ENCODE measurements at regions not wholly inside any gene's neighbourhood (a gene's known extent, or its start where the extent isn't known, plus 50 kb on each side); places are given as distances from the start of the nearest gene placed in this dataset.

GRCh38 chr1:5812295-5812694 is 179.9 kb downstream of the NPHP4 start:
- no peak for DNase-seq (ENCODE audit: low read depth, low spot score)

DNA sequence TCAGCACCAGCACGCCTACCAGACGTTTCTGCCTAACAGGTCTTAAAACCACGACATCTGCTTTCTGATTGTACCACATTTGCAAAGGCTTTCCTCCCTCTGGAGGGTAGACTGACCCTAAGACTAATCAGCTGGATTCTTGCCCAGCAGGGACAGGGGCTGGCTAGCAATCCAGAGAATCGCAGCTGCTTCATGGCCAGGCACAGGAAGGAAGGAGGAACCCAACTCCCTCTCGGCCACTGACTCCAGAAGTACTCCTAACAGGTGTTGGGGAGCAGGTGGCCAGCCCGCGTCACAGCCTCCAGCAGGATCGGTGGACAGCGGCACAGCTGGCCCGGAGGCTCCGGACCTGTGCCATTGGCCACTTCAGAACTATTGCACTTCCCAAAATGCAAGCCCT is 180.8 kb downstream of the NPHP4 start:
- DNase-seq (ENCODE audit: low read depth, low spot score) = no peak

DNA sequence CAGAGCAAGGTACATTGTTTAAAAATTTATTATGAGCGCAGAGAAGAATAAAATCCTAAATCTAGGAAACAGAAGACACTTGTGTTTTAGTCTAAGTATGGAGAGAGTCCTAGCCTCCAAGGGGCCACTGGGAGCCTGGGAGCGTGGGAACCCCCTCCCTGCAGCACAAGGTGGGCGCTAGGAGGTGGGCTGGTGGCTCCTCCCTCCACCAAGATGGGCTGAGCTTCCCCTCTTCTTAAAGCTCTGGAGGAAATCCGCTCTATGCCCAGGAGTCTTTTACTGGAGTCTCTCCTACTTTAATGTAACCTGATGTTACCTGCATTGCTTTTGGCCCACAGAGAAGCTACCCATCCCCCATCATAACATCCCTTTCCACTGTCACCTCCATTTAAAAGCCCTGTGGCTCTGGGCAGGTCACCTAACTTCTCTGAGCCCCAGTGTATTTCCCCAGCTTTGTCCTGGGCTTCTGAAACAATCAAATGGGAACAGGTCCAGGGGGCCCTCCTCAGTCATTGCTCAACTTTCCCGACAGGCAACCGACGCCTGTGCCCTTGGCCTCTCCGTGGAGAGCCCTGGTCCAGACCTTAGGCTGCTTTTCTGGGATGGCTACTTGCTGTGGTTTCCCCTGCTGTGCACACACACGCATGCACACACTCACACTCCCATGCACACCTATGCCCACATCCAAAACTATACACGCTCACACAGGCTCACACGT is 181.5 kb downstream of the NPHP4 start:
- no peak for DNase-seq (ENCODE audit: low read depth, low spot score)

DNA sequence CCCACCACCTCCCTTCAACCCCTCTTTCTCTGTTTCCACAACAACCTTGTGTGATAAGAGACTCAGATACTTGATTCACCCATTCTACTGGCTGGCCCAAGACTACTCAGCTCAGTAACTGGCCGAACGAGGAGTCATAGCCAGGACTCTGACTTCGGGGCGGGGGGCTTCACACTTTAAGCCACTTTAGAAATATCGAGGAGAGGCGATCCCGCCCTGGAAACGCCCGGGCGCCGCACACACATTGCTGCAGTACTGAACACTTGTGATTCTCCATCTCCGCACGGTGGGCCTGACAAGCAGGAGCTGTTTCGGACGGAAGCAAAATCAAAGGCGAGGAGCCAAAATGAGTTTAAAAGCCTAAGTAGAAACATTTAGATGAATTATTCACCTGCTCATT is 182.1 kb downstream of the NPHP4 start:
- no peak for DNase-seq (ENCODE audit: low read depth, low spot score)

DNA sequence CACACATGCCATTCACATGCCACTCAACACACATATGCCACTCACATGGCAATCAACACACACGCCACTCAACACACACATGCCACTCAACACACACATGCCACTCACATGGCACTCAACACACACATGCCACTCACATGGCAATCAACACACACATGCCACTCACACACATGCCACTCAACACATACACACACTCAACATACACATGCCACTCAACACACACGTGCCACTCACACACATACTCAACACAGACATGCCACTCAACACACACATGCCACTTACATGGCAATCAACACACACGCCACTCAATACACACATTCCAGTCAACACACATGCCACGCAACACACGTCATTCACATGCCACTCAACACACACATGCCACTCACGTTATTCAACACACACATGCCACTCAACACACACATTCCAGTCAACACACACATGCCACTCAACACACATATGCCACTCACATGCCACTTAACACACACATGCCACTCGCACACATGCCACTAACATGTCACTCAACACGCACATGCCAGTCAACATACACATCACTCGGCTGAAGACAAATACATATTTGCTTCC is 182.9 kb downstream of the NPHP4 start:
- DNase-seq (ENCODE audit: low read depth, low spot score) = no peak

- no peak for DNase-seq (ENCODE audit: low read depth, low spot score)
Measured at GRCh38 chr1:5803851-5804250, 188.4 kb downstream of the NPHP4 start.

DNA sequence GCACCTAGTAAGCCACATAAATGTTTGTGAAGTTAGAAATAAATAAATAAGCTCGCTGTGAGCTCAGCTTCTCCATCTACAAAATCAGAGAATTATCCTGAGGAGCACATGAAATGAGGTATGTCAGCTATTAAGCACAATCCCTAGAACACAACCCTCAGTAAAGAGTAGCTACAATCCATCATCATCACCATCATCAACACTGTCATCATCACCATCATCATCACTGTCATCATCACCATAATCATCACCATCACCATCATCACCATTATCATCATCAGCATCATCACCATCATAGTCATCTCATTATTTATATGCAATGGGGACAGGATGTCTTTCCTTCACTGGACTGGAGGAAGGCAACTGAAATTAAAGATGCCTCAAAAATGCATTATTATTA is 189.6 kb downstream of the NPHP4 start:
- DNase-seq (ENCODE audit: low read depth, low spot score) = no peak

DNA sequence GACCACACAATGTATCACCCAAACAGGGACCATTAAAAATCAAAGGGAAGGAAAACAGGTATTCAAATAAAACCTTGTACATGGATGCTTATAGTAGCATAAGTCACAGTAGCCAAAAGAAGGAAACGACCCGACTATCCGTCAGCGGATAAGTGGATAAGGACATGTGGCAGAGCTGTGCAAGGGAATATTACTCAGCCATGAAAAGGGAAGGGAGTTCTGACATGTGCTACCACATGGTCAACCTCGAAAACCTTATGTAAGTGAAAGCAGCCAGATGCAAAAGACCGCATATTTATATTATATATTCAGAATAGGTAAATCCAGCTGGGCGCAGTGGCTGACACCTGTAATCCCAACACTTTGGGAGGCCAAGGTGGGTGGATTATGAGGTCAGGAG is 193.3 kb downstream of the NPHP4 start:
- no peak for DNase-seq (ENCODE audit: low read depth, low spot score)

DNA sequence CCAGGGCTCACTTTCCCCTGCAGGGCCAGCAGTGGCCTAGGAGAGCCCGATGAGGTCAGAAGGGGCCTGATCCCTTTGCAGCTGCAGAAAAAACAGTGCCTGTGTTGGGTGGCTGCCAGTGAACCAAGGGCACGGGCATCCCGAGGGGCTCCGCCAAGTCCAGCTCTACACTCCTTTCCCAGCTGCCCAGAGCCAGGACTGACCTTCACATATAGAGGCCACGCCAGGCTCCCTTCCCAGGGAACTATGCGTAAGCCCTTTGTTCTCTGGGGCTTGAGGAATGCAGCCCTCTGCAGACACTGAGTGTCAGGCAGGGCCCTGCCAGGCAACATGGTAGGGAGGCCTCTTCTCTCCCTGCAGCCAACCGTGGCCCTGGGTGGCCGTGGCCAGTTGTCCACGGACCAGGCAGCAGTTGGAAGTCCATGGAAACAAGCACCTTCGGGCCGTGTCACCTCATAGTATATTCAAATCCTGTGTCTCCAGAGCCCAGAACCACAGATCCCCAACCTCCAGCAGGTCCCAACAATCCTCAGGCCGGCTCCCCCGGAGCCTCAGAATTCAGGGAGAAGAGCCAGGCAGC is 194.0 kb downstream of the NPHP4 start:
- no peak for DNase-seq (ENCODE audit: low read depth, low spot score)

- no peak for DNase-seq (ENCODE audit: low read depth, low spot score)
Measured at GRCh38 chr1:5796028-5796427, 196.2 kb downstream of the NPHP4 start.

DNA sequence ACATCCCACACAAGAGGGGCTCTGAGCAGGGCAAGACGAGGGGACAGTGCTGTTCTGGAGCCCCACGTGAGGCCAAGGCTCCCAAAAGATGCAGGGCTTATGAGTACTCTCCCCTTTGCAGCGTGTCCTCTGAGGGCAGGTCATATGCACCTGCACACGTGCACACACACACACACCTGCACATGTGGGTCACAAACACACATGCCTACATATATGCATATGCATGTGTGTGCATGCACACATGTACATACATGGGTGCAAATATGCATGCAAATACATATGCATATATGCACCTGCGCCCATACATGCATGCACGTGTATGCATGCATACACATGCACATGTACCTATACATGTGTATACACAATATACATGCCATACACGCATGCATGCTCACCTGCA is 197.9 kb downstream of the NPHP4 start:
- no peak for DNase-seq (ENCODE audit: low read depth, low spot score)

DNA sequence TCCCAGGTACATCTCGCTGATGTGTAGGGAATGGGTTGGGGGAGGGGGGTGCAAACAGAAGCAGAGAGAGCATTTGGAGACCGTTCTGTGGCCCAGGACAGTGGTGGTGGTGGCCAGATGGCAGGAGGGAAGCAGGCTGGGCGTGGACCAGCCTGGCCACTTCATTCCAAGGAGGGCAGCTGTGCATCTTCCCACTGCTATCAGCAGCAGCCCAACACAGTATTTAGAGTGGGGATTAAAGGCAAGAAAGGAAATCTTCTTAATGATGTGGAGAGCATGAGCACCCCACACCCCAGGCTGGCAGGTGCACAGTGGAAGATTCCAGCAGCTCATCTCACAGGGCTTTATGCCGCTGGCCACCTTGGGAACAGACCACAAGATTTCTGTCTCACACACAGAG is 198.7 kb downstream of the NPHP4 start:
- no peak for DNase-seq (ENCODE audit: low read depth, low spot score)

DNA sequence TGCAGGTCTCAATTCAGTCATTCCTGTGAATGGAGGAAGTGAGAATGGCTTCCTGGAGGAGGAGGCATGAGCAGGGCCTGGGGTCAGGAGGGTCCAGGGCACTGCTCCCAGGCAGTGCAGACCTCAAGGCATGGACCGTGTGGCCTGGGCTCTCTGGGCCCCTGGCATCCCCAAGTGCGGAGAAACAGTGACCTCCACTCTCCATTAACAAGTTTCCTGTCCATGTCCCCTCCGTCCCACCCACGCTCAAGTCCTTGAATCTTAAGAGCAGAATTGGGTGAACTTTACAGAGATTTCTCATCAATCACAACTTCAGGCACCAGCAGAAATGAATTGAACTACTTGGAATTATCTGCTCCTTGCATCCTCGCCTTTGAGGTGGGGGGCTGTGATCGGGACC is 211.1 kb downstream of the NPHP4 start:
- no peak for DNase-seq (ENCODE audit: low read depth, low spot score)

DNA sequence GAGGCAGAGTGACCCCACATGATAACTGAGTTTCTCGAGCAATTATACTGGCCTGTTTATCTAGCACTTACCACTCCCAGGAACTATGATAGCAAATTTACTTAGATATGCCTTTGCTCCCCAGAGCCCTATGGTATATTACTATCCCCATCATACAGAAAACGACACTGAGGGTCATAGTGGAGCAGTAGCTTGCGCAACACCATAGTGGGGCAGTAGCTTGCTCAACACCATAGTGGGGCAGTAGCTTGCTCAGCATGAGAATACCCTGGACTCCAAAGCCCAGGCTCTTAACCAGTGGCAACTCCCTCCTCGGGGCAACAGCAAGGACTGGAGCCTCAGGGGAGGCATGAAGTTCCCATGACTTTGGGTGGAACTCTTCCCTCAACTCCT is 211.9 kb downstream of the NPHP4 start:
- DNase-seq (ENCODE audit: low read depth, low spot score) = no peak

DNA sequence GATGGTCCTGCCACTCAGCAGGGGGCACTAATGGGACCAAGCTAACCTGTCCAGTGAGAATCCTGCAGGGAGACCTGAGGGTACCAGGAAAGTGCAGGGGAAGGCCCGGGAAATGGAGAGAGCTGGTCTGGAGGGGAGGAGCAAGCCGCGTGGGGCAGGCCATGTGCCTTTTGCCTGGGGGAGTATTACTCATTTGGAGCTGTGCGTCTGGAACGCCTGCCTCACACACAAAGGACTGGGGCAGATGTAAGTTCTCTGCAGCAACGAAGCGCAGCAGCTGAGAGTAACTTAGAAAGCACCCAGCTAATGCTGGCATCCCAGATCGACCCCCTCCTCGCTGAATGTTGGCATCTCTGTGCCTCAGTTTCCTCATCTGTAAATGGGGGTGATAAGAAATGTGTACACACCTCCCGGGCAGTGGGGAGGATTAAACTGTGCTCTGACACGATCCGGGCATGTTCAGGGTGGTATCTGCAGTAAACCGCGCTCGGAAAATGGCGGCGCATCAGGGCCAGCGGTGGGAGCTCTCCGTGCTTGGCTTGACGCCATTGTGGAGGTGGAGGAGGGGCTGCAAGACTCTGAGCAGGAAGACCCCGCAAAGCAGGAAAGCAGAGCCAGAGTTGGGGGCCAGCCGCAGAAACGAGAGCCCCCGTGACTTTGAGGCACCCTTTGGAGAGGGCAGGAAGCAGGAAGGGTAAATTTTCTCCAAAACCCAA is 212.5 kb downstream of the NPHP4 start:
- DNase-seq (ENCODE audit: low read depth, low spot score) = no peak

- no peak for DNase-seq (ENCODE audit: low read depth, low spot score)
Measured at GRCh38 chr1:5776035-5776550, 216.1 kb downstream of the NPHP4 start.

DNA sequence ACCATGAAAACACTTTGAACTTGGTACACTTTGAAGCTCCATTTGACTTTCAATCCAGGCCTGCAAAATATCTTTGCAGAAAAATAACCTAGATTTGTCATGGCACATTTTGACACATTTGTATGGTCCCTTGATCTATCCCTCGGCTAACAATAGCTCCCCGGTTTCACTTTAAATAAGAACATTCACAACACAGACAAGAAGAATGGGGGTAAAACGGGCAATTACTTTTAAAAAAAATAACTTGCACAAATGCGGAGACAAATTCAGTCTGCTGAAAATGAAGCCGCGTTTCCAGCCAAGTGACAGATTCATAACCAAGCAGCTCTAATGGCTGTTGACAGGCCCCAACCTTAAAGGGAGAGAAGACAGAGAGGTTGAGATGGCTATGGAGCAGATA is 218.2 kb downstream of the NPHP4 start:
- no peak for DNase-seq (ENCODE audit: low read depth, low spot score)

GRCh38 chr1:5771788-5772187 is 220.4 kb downstream of the NPHP4 start:
- no peak for DNase-seq (ENCODE audit: low read depth, low spot score)

- no peak for DNase-seq (ENCODE audit: low read depth, low spot score)
Measured at GRCh38 chr1:5770981-5771765, 221.1 kb downstream of the NPHP4 start.

DNA sequence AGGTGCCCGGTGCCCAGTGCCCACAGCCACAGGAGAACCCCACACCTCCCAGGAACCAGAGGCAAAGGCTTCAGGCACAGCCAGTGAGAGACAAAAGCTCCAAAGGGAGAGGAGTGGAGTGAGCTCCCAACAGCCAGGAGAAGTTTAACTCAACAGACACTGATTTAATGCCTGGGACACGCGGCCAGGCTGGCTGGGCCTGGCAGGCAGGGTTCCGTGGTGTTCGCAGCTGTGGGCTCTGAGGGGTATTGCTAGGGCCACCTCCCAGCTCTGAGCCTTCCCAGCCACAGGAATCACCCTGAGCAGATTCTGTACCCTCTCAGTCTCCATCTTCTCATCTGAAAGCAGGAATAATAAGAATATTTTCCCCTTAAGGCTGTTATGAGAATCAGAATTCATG is 222.5 kb downstream of the NPHP4 start:
- no peak for DNase-seq (ENCODE audit: low read depth, low spot score)

DNA sequence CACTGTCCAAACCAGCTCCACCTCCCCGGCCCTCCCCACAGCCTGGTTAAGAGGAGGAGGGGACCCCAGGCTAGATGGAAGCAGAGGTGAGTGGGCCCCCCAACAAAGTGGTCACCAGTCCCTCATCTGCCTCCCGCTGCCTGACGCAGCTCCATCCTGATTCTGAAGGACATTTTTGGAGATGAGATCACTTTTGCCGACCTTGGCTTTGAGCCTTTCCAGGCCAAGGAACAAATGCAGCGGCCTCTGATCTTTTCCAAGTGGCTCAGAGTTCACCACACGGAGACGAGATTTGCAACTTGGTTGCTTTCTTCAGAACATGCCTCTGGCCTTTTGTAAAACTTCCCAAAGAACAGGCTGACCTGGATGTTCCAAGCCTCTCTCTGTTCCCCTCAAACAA is 223.1 kb downstream of the NPHP4 start:
- no peak for DNase-seq (ENCODE audit: low read depth, low spot score)

- no peak for DNase-seq (ENCODE audit: low read depth, low spot score)
Measured at GRCh38 chr1:5768014-5768413, 224.2 kb downstream of the NPHP4 start.

Measured in iPS DF 19.7 (cell line).